ENCODE measurements at regions not wholly inside any gene's neighbourhood (a gene's known extent, or its start where the extent isn't known, plus 50 kb on each side); places are given as distances from the start of the nearest gene placed in this dataset.

DNA sequence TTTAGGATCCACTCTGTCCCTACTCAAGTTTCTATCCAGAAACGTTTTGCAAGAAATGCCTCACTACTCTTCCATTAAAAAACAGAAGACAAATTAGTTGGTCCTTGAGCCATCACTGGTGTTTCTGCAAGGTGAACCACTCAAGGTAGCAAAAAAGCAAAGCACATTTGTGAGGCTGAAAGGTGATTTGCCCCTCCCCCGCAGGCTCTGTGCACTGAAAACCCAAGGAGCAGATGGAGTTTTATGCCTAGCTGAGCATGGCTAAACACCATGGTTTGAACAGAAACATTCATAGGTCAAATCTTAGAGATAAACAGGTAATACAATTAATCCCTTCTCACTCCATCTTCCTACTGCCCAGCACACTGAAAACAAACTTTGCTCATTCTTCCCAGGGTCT is 538.2 kb upstream of the CDH5 start:
- H3K79me1 ChIP-seq (ENCODE audit: low read depth in 1 of 2, low read length in 2 of 2), result no peaks in the 10 kb centered on the region
- H3K23ac ChIP-seq (ENCODE audit: low read depth, low read length), result no peak overlapping the region
- no peak overlapping the region for H4K5ac ChIP-seq (ENCODE audit: low read depth, low read length)
- no peak overlapping the region for H2BK5ac ChIP-seq (ENCODE audit: low read depth, low read length, poor library complexity, severe bottlenecking)
- H3K9me1 ChIP-seq (ENCODE audit: insufficient read depth, low read length), result no peaks in the 10 kb centered on the region
- in situ Hi-C loops (cut with MboI; ENCODE audit: low sequenced_read_pairs), result no loop called here
- no CpG with 5 or more reads among the region's 2 CpGs for WGBS, 2 experiments (ENCODE audit: extremely low coverage in 2 of 2, insufficient read length in 1 of 2)
- no peak overlapping the region for H2AK5ac ChIP-seq (ENCODE audit: low read depth, low read length)
- ATAC-seq (ENCODE audit: low read depth) (no peak), DNase-seq (no peak)
- POLR2A ChIA-PET (ENCODE audit: unreplicated experiment), result no interaction called here
- intact Hi-C loops (cut with micrococcal nuclease), result no loop called here
- no peak overlapping the region for H4K91ac ChIP-seq (ENCODE audit: insufficient read depth, low read depth, low read length)
- H2AFZ ChIP-seq (replicated peaks; ENCODE audit: low read length, poor library complexity), result no peak overlapping the region
- no peak overlapping the region for H2BK15ac ChIP-seq (ENCODE audit: low read depth, low read length)
- no peak overlapping the region for H3K4ac ChIP-seq (ENCODE audit: low read depth, low read length)
- H3K14ac ChIP-seq (replicated peaks; ENCODE audit: low read depth, low read length), result no peak overlapping the region
- H4K8ac ChIP-seq (ENCODE audit: low read depth in 2 of 2, low read length in 2 of 2), result no peak overlapping the region
- TF ChIP-seq SMC3 (IDR thresholded peaks at IDR 0.05; ENCODE audit: low read depth, low read length) (no peak), MAFK (IDR thresholded peaks at IDR 0.05; ENCODE audit: low read depth, low read length) (no peak), ELK1 (IDR thresholded peaks at IDR 0.05; ENCODE audit: borderline replicate concordance, low read depth, low read length) (no peak), BHLHE40 (IDR thresholded peaks at IDR 0.05; ENCODE audit: low read depth, low read length) (no peak), CHD1 (IDR thresholded peaks at IDR 0.05; ENCODE audit: low read depth, low read length) (no peak), RCOR1 (IDR thresholded peaks at IDR 0.05; ENCODE audit: insufficient replicate concordance, low read length) (no peak), RFX5 (IDR thresholded peaks at IDR 0.05; ENCODE audit: low read depth, low read length) (no peak), NFE2L2 (IDR thresholded peaks at IDR 0.05; ENCODE audit: low read depth, low read length) (no peak), POLR2A (IDR thresholded peaks at IDR 0.05; ENCODE audit: low read depth, low read length) (no peak), CTCF (conservative IDR thresholded peaks at IDR 0.05; ENCODE audit: low read depth, low read length) (no peak), RAD21 (IDR thresholded peaks at IDR 0.05; ENCODE audit: low read length) (no peak), MAZ (IDR thresholded peaks at IDR 0.05; ENCODE audit: borderline replicate concordance, low read depth, low read length) (no peak), FOS (IDR thresholded peaks at IDR 0.05; ENCODE audit: low read depth, low read length) (no peak), MXI1 (IDR thresholded peaks at IDR 0.05; ENCODE audit: borderline replicate concordance, low read depth, low read length) (no peak), CEBPB (IDR thresholded peaks at IDR 0.05; ENCODE audit: low read depth, low read length) (no peak), USF2 (IDR thresholded peaks at IDR 0.05; ENCODE audit: low read depth, low read length) (no peak)
- H2BK20ac ChIP-seq (ENCODE audit: low read depth, low read length), result no peak overlapping the region
- H3K27ac ChIP-seq (ENCODE audit: insufficient read depth, low read length), result no peak overlapping the region
- H3K36me3 ChIP-seq (ENCODE audit: control insufficient read depth, insufficient read depth, low read length), result no peaks in the 10 kb centered on the region
- H2AK9ac ChIP-seq (replicated peaks; ENCODE audit: low read depth, low read length, poor library complexity), result no peak overlapping the region
- dilution Hi-C loops (cut with HindIII; ENCODE audit: low sequenced_read_pairs, unreplicated experiment), result no loop called here
- H3K4me1 ChIP-seq (ENCODE audit: control insufficient read depth, insufficient read depth, low read length), result no peaks in the 10 kb centered on the region; the same call in 1 of the 2 replicates
- H3K9ac ChIP-seq (ENCODE audit: low read depth, low read length), result no peak overlapping the region
- peaks cover 23% of the 10 kb centered on the region for H3K27me3 ChIP-seq (ENCODE audit: control insufficient read depth, insufficient read depth, low read length)
- H3K4me2 ChIP-seq (ENCODE audit: low read depth, low read length), result no peak overlapping the region
- no peak overlapping the region for H3K56ac ChIP-seq (ENCODE audit: extremely low read depth, insufficient read depth, low read length)
- CTCF ChIA-PET, result interaction anchor here (0.6 to 0.7 kb wide), 2 partner anchors 13 to 634 kb away, joined by 3 read pairs; no protein-coding TSS in a partner anchor
- H4K20me1 ChIP-seq (ENCODE audit: insufficient read depth, low read length), result no peaks in the 10 kb centered on the region
- BruUV-seq (replicated peaks), result no TSS peak
- no peak overlapping the region for H3K4me3 ChIP-seq (ENCODE audit: insufficient read depth, low read depth, low read length)
- H3K18ac ChIP-seq (ENCODE audit: low read depth, low read length), result no peak overlapping the region
- no peak overlapping the region for H2BK120ac ChIP-seq (ENCODE audit: low read depth, low read length)
- no peaks in the 10 kb centered on the region for H3K9me3 ChIP-seq (ENCODE audit: control insufficient read depth, insufficient read depth, low read length)
